ENCODE measurements at regions not wholly inside any gene's neighbourhood (a gene's known extent, or its start where the extent isn't known, plus 50 kb on each side); places are given as distances from the start of the nearest gene placed in this dataset.

DNA sequence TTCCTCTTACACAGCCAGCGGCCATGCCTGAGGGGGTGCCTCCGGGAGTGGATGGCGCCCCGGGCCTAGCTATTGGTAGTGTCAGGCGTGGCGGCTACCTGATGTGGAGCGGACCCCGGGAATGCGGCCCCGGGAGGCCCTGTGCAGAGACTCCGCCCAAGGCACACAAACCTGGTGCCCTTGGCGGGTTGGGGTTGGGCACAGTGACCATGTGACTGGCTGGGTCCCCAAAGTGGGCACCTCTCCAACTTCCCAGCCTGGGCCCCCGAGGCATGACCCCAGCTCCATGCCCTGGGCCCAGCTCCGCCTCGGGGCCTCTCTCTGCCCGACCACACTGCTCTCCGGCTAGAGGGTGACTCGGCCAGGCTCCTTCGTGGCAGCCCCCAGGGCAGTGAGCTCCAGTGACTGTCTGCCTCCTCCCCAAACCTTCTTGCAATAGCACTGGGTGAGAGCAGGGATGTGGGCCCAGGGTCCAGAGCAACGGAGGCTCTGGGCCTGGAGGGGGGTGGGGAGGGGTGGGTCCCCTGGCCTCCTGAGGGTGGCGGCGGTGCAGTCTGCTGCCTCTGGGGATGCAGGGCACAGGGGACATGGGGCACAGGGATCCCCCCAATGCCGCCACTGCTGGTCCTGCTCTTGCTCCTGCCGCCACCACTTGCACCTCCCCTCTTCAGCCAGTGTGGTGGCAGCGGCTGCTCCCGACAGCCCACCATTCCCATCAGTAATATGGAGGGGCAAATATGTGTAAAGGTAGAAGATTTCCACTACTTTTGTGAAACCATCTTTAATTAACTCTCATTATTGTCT lies 942.9 kb upstream of the EPHA7 start:
- FAIRE-seq: no peak

DNA sequence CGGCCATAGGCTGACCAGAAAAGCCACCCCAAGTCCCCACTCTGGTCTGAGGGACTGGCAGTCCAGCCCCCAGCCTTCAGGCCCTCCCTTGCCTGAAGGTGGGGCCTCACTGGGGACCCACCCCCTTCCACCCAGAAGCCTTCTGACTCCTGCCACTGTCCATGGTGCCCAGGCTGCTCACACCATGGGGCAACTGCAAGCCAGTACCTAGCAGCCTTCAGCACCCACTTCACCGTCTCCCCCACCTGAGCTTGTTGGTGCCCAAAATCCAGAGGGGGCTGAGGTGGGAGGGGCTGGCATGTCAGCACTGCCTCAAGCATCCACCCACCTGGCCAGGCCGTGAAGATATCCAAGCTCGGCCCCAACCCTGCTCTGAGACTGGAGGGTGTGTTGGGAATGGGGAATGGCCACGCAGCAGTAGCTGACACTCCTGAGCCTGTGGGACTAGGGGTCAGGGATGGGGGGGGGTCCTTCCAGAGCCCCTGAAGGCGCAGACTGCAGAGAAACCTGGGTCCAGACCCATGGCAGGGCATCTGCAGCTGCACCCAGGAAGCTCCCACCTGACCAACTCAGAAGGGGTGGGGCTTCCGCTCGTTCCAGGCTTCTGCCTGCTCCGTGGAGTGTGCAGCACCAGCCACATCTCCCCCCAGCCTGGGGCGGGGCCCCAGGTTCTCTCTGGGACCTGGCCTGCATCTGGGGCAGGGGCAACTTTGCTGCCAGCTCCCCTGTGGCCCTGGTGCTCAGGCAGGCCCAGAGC lies 942.1 kb upstream of the EPHA7 start:
- no peak for FAIRE-seq

DNA sequence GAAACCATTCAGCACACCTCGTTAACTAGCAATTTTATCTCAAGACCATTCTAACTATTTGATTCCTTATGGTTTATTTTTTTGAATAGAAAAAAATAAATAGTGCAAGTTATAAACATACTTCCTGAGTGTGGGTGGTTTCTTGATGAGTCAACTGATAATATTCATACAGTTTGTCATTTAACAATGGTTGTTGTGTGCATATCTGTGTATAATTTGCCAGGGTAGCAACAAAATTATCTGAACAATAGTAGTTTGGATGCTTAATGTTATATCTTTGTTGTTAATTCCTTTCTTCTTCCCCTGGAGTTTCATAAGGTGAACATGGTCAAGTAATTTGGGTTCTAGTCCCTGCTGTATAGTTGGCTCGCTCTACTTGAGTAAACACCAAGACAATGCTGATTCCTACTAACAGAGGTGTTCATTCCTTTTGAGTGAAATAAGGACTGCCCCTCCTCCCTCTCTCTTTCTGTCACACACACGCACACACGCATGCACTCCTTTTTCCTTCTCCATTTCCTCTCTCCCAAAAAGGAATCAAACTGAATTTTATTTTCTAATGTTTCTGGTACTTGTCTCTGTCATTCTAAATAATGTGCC lies 938.1 kb upstream of the EPHA7 start:
- FAIRE-seq: no peak

DNA sequence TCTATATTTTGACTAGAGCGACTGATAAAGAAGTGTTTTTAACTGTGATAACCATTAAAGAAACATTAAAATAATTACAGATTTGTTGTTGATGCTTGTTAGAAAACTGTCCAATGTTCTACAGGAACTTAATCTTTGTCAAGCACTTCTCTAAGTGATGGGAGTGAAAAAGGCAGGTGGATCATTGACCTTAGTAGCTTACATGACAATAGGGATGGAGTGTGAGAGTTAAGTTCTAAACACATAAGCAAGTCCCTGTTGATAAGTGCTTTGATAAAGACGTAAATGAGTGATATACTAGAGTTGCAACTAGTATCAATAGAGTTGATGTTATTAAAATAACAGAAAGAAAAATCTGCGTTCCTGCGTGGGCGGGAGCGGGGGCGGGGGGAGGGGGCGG lies 931.5 kb upstream of the EPHA7 start:
- FAIRE-seq: no peak

DNA sequence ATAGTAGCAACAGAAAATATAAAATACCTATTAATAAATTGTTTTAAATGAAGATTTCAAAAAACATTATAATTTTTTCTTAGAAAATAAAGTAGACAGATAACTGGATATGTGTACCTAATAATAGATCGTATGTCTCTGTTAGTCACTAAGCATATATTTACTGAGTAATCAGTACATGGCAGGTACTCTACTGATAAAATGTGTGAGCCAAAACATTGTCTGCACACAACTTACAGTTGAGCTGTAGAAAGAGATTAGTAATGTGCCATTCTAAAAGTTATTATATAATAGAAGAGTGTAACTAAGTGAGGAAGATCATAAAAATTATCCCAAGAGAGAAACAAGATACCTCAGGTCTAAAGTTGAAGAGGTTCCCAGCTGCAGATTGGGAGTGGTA lies 929.9 kb upstream of the EPHA7 start:
- FAIRE-seq: peak; percentile 96

DNA sequence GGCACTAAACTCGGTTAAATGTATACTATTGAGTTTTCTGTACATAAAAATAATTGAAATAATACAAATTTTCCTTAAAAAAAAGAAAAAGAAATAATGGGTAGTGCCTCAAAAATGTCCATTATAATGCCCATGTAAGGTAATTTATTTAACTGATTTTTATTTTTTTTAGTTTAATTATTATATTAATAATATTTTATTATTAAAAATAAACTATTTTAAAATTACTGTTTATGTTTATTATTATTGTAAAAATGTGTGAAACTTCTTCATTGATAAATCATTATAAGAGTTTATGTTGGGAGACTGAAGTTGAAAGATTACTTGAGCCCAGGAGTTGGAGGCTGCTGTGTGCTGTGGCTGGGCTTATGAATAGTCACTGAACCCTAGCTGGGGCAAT lies 925.5 kb upstream of the EPHA7 start:
- no peak for FAIRE-seq

DNA sequence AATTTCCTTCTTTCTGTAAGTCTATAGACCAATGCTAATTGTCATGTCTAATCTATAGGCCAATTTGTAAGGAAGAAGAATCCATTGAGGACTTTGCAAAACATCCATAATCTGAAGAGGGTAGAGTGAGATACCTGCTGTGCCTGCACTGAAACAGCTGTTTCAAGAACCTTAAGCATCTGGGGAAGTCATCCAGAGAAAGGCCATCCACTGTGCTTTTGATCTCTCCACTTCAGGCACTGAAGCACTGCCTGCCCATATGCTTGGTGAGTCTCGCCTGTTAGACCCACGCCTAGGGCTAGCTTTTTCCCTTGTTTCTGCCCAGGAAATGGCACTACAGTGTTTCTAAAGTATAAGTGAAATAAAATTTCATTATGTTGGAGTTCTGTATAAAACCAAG lies 921.8 kb upstream of the EPHA7 start:
- FAIRE-seq: no peak

DNA sequence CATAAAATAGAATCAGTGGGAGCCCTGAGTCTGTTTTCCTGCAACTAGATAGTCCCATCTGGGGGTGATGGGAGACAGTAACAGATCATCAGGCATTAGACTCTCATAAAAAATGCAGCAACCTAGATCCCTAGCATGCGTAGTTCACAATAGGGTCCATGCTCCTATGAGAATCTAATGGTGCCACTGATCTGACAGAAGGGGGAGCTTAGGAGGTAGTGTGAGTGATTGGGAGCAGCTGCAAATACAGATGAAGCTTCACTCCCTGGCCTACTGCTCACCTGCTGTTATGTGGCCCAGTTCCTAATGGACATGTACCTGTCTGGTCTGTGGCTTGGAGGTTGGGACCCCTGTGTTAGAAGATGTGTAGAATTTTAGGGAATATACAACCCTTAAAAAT lies 904.5 kb upstream of the EPHA7 start:
- no peak for FAIRE-seq

DNA sequence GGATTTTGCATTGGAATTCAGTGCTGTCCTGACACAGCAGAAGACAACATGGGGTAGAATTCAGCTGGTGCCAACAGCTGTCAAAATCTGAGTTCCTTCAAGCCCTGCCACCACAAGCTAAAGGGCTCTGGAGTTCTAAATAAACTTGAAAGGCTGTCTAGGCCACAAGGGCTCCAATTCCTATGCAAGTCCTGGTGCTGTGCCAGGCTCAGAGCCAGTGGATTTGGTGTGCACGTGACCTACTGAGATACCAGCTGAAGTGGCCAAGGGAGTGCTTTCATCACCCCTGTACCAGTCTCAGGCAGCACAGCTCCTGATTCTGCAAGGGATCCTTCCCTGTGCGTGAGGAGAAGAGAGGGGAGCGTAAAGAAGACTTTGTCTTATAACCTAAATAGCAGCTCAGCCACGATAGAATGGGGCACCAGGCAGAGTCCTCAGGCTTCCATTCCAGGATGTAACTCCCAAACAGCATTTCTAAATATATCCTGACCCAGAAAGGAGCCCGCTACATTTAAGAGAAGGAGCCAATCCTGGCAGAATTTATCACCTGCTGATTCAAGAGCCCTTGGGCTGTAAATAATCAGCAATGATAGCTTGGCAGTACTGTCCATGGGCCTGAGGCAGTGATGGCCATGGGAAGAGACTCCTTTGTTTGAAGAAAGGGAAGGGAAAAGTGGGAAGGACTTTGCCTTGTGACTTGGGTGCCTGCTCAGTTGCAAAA lies 881.2 kb upstream of the EPHA7 start:
- FAIRE-seq: no peak

DNA sequence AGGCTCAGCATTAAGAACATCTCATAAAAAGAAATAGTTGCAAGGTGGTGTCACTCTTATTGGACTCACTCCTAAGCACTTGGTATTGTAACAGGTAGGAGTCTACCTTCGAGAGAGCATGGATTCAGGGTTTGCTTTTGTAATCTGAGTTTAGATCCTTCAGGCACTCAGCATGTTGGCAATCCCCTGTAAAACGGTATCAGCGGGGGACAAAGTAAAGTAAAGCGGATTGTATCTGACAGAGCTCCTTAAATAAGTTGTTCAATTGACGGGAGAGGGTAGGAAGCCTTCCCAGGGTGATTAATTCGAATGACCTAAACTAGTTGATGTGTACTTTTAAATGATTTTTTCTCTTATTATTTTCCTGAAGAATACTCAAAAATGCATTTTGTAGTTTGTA lies 869.8 kb upstream of the EPHA7 start:
- FAIRE-seq: no peak

DNA sequence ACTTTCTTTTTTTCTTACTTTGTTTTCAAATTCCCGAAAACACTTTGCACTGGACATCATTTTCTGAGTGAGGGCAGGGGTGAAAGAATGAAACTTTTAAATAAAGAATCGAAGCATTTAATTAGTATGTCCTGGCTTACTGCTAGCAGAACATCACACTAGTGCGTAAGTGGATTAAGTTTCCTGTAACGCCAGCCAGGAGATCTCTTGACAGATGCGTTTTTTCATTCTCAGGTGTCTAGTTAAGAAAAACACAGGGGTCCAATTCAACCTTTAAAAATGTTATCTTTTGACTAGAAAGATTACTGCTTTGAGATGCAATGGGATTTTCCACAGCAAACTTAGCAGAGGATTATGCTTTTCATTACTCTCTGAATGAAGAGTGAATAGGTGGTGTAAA lies 858.8 kb upstream of the EPHA7 start:
- no peak for FAIRE-seq

DNA sequence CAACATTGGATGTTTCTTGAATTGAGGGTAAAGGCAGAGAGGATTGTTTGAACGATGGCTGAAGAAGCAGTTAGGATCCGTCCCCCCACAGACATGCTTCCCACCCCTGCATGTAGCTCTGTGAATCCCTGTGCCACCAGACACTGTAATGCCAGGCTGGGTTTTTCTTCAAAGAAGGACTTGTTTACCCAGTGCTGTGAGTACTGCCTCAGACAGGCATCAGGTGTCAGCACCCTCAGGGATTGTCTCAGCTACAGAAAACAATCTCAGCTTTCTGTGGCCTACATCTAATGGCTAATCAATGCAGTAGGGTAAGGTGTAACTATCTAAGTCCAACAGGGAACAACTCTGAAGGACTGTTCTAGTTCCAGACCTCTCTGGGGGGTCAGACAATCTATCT lies 853.0 kb upstream of the EPHA7 start:
- FAIRE-seq: no peak

DNA sequence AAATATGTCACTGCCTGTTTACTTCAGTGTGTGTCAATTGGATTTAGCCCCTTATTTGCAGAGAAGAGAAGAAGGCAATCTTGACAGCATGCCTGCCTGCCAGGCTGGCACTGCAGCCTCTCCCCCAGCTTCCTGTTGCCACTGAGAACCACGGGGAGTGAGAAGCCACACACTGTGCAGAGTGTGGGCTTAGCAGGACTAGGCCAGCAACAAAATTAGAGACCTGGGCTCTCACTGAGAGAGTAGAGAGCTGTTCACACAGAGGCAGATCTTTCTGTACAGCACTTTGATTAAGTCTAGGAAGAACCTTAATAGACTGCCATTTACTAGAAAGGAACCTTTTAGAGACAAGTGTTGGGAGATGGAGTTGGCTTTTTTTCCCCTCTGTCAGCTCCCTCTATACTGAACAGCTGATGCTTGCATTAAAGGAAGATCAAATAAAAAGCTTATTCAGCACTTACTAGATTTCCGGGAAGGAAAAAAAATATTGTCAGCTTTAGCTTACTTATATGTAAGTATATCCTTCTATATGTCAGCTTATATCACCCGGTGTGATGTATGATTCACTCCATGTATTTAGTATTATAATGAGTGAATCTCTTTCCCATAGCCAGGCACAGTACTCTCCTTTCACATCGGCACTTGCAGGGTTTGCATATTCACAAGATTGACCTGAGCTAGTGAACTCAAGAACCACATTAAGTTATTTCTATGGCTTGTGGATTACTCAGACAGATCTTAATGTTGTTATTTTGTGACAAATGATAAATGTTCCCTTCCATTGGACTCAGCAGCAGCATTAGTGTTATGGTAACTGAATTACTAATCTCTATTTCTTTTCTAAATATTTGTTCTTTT lies 851.0 kb upstream of the EPHA7 start:
- FAIRE-seq: peak; percentile 47

DNA sequence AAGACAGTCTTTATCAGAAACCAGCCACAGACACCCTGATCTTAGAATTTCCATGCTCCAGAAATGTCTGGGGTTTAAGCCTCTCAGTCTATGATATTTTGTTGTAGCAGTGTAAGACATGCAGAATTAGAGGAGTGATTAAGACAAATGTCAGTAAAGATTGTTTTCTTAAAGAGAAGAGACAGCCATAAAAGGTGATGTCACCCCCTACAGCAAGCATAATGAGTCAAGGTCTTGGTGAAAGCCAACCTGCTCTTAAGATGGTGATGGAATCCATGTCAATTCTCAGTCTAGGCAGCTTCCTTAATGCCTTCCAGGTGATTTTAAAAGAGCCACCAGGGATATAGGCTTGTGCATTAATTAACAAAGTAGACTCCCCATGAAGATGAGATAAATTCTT lies 849.9 kb upstream of the EPHA7 start:
- no peak for FAIRE-seq

DNA sequence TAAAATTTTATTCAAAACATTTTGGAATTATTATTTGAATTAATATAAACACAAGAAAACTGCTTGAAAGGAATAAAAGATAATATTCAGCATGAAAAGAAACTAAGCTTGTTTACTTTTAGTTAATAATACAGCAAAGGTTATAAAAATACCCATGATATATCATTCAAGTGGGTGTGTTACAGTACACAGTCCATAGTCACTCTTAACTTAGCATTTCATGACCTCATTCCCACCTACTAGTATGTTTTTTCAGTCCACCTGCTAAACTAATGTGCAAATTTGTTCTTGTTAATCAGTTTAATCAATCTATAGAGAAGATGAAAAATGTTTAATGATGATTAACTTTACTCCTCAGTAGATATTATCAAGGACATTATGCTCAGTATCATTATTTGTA lies 841.4 kb upstream of the EPHA7 start:
- FAIRE-seq: no peak

DNA sequence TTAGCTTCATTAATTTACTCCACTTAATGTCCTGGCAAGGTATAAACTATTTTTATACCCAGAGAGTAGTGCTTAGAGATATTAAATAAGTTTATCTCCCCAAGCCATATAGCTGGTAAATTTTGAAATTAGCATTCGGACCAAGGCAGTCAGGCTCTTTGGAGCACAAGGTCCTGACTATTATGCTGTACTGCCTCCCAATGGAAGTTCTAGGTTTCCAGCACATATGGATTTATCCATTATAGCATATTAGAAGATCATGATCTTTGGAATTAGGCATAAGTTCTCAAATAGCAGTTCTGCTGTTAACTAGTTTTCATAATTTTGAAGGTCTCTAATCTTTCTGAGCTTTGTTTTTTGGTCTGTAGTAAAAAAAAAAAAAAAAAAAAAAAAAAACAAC lies 835.3 kb upstream of the EPHA7 start:
- FAIRE-seq: no peak

DNA sequence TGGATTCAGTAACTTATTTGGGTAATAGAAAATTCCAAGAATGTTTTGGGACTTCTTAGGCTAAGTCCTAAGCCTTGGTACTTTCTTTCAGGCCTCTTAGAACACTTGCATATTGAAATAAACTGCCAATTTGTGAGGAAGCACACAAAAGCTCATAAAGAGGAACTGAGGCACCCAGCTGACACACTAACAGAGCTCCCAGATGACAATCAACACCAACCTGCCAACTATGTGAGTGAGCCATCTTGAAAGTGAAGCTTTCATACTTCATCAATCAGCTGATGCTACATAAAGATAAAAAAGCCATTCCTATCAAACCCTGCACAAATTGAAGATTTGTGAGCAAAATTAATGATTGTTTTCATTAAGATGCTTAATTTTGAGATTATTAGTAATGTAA lies 832.5 kb upstream of the EPHA7 start:
- no peak for FAIRE-seq

DNA sequence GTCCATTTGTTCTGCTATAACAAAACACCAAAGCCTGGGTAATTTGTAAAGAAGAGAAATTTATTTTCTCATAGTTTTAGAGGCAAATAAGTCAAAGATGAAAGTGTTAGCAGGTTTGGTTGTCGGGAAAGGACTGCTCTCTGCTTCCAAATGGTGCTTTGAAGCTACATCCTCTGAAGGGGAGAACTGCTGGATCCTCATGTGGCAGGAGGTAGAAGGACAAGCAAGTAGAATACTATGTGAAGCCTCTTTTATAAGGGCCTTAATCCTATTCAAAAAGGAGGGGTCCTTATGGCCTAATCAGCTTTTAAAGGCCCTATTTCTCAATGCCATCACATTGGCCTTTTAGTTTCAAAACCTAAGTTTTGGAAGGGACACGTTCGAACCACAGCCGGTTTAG lies 826.0 kb upstream of the EPHA7 start:
- FAIRE-seq: no peak

DNA sequence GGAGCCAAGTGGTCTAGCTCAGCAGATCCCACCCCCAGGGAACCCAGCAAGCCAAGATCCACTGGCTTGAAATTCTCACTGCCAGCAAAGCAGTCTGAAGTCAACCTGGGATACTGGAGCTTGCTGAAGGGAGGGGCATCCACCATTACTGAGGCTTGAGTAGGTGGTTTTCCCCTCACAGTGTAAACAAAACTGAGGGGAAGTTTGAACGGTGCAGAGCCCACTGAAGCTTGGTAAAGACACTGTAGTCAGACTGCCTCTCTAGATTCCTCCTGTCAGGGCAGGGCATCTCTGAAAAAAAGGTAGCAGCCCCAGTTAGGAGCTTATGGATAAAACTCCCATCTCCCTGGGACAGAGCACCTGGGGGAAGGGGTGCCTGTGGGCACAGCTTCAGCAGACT lies 819.5 kb upstream of the EPHA7 start:
- no peak for FAIRE-seq

DNA sequence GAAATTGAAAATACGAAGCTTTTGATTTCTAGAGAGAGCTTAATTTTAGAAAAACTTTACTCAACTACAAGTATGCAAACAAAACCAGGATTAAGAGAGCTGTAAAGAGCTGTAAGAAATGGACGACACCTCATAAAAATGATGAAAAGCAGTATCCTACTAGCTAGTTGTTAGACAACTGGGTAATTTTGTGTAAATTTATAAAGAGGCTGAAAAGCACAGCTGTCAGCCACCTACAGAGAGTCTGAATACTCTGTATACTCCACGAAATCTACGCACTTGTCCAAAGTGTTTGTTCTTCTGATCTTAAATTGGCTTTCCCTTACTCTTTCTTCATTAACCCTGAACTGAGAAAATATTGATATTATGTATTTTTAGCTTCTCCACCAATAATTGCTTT lies 808.4 kb upstream of the EPHA7 start:
- no peak for FAIRE-seq

DNA sequence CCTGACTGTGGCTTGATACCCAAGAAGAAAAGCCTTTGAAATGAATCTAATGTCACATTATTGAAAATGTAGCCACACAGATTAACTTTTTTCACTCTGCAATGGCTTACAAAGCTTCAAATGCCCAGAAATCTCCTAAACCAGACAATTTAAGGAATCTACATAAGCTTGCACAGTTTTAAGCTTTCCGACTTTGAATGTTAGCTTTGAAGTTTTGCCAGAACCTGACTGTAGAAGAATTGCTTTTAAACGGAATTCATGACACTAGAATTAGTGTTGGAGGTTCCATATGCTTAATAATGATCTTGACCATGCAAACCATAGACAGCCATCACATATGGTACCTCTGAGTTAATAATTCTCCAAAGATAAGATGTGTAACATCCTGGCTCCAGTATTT lies 798.5 kb upstream of the EPHA7 start:
- no peak for FAIRE-seq

DNA sequence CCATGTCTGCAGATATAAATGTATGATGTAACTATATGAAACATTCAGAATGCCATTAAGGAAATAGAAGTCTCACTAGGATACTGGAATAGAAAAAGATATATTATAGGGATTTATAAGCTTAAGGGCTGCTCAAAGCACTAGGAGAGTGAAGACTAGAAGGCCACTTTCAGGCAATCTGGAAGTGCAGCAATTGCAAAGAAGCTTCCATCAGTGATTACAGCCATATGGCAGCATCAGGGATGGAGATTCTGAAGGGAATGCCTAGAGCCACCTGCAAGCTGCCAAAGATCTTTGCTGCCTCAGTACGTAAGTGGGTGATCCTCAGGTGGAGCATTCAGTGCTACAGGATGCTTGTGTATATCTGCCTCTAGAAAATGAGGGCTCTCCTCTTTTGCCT lies 796.2 kb upstream of the EPHA7 start:
- no peak for FAIRE-seq

DNA sequence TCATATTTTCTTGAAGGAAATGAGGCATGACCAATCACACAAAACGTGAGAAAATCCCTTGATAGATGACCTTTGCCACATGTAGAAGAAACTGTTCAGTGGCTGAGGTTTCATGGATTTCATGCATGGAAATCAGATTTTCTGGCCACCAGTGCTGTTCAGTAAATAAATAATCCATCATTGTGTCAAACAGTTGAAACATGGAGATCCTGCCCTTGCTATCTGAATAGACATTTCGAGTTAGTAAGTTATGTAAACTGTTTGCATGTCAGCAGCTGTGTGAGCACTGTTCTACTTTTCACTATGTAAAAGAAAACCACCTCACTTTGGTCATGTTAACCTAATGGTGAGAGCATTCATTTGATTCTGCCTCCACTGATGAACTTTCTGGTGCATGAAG lies 793.9 kb upstream of the EPHA7 start:
- FAIRE-seq: no peak
